Esophagus muscularis mucosa (tissue), 3 donors: ENCODE measurements at regions not wholly inside any gene's neighbourhood (a gene's known extent, or its start where the extent isn't known, plus 50 kb on each side); places are given as distances from the start of the nearest gene placed in this dataset.

Experiments
- POLR2A ChIP-seq: fragments of 450-650 bp; IDR thresholded peaks from one replicate; pipeline ENCODE4 v1.6.1; 2017; ENCODE audit warnings: antibody characterized with exemption, moderate library complexity, mild to moderate bottlenecking, low read depth
- TF ChIP-seq, protein P1 (sequence below), 3 experiments: fragments of 200-600 bp in 2 of 3; fragments of 450-650 bp in 1 of 3; sonication (generic) in 2 of 3; IDR thresholded peaks; one replicate each; pipeline ENCODE4 v1.5.1; 2017 to 2019; ENCODE audit warnings: antibody characterized with exemption in 3 of 3, mild to moderate bottlenecking in 2 of 3, moderate library complexity in 1 of 3

DNA sequence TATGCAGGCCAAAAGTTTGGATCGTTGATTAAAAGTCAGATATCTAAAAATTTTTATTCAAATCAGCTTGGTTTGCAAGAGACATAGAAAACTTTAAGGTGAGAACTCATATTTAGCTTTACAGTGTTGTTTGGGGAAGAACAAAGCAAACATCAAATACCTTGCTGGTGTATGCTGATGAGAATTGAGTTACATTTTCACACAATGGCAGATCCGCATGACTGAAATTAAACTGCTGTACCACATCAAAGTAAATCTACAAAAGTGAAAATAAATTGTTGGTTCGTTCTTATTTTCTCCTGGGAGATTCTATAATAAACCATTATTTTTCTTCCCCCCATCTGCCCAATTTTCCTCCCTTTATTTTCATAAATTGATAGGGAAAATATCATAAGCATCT lies 198.2 kb upstream of the PCSK5 start:
- TF ChIP-seq, protein P1, sequence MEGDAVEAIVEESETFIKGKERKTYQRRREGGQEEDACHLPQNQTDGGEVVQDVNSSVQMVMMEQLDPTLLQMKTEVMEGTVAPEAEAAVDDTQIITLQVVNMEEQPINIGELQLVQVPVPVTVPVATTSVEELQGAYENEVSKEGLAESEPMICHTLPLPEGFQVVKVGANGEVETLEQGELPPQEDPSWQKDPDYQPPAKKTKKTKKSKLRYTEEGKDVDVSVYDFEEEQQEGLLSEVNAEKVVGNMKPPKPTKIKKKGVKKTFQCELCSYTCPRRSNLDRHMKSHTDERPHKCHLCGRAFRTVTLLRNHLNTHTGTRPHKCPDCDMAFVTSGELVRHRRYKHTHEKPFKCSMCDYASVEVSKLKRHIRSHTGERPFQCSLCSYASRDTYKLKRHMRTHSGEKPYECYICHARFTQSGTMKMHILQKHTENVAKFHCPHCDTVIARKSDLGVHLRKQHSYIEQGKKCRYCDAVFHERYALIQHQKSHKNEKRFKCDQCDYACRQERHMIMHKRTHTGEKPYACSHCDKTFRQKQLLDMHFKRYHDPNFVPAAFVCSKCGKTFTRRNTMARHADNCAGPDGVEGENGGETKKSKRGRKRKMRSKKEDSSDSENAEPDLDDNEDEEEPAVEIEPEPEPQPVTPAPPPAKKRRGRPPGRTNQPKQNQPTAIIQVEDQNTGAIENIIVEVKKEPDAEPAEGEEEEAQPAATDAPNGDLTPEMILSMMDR (IDR thresholded peaks at IDR 0.05) = no peak
- TF ChIP-seq POLR2A = no peak
